HAP-1 (cell line): ENCODE measurements at regions not wholly inside any gene's neighbourhood (a gene's known extent, or its start where the extent isn't known, plus 50 kb on each side); places are given as distances from the start of the nearest gene placed in this dataset.
"Not testable (repeated sequence)": the region's sequence is repeated elsewhere in the genome, so short reads cannot be mapped to it uniquely, and the experiment has no call there.

Source experiments
- DNase-seq, 2 experiments: peaks; one replicate each; pipeline ENCODE4 v3.0.0-alpha.2; 2016 to 2020; ENCODE audit warnings: low spot score in 2 of 2
- H3K27me3 ChIP-seq: fragments of 250-450 bp; sonication (Bioruptor Pico); 2 replicates; pipeline ENCODE4 v1.5.1; 2020; ENCODE audit warnings: low read depth, mild to moderate bottlenecking, moderate library complexity
- H3K36me3 ChIP-seq: fragments of 250-450 bp; sonication (Bioruptor Pico); replicated peaks from 2 replicates; pipeline ENCODE4 v1.5.1; 2020; ENCODE audit warnings: mild to moderate bottlenecking
- H3K4me1 ChIP-seq: fragments of 250-450 bp; sonication (Bioruptor Pico); 2 replicates; pipeline ENCODE4 v1.5.1; 2020; ENCODE audit warnings: mild to moderate bottlenecking
- H3K4me3 ChIP-seq: fragments of 250-450 bp; sonication (Bioruptor Pico); 2 replicates; pipeline ENCODE4 v1.5.1; 2020; ENCODE audit warnings: mild to moderate bottlenecking, moderate library complexity
- H3K9me3 ChIP-seq: fragments of 250-450 bp; sonication (Bioruptor Pico); 2 replicates; pipeline ENCODE4 v1.5.1; 2020; ENCODE audit warnings: mild to moderate bottlenecking, moderate library complexity
- in situ Hi-C: fragments of 300-500 bp; cut with MboI; formaldehyde crosslinking; loops from 3 replicates; pipeline ENCODE4 v1.14.3; 2020; ENCODE audit warnings: low sequenced_read_pairs, inconsistent platforms, mixed read lengths

GRCh38 chr5:17081142-17081541, 136.3 kb upstream of the BASP1 start:
- Histone ChIP-seq H3K4me3 (no peak overlapping the region), H3K27me3 (no peaks in the 10 kb centered on the region), H3K4me1 (peaks cover 4% of the 10 kb centered on the region), H3K36me3 (no peaks in the 10 kb centered on the region), H3K9me3 (no peaks in the 10 kb centered on the region)
- in situ Hi-C loops, result no loop called here
- no peak for DNase-seq

GRCh38 chr5:17083276-17083675, 134.2 kb upstream of the BASP1 start:
- H3K27me3 ChIP-seq, DNase-seq, H3K9me3 ChIP-seq, H3K4me3 ChIP-seq, in situ Hi-C loops, H3K4me1 ChIP-seq, H3K36me3 ChIP-seq: not testable (repeated sequence)

DNA sequence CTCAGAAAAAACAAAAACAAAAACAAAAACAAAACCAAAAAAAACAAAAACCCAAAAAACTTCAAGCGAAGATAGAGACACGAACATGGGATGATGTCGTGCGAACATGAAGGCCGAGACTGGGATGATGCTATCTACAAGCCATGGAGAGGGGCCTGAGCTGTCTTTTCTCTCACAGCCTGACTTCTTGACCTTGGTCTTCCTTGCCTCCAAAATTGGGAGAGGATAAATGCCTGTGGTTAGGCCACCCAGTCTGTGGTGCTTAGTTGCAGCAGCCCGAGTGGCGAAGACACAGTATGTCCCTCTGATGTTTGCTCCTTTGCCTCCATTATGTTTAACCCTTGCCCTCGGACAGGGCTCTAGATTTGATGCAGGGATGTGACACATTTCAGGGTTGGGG, 130.4 kb upstream of the BASP1 start:
- Histone ChIP-seq H3K27me3 (no peaks in the 10 kb centered on the region), H3K4me1 (no peaks in the 10 kb centered on the region), H3K9me3 (no peaks in the 10 kb centered on the region; the same call in 1 of the 2 replicates), H3K4me3 (no peak overlapping the region), H3K36me3 (no peaks in the 10 kb centered on the region)
- in situ Hi-C loops, result no loop called here
- no peak for DNase-seq

- no peak for DNase-seq
- Histone ChIP-seq H3K36me3 (no peaks in the 10 kb centered on the region), H3K9me3 (no peaks in the 10 kb centered on the region; the same call in 1 of the 2 replicates), H3K4me3 (no peak overlapping the region), H3K4me1 (no peaks in the 10 kb centered on the region), H3K27me3 (no peaks in the 10 kb centered on the region)
- in situ Hi-C loops, result no loop called here
Measured at GRCh38 chr5:17088051-17088450, 129.4 kb upstream of the BASP1 start.

- no peaks in the 10 kb centered on the region for H3K36me3 ChIP-seq
- H3K27me3 ChIP-seq, result no peaks in the 10 kb centered on the region
- in situ Hi-C loops, result no loop called here
- DNase-seq, result no peak
- H3K9me3 ChIP-seq, result no peaks in the 10 kb centered on the region; the same call in 1 of the 2 replicates
- H3K4me1 ChIP-seq, result no peaks in the 10 kb centered on the region
- H3K4me3 ChIP-seq, result no peak overlapping the region
Measured at GRCh38 chr5:17089001-17089400, 128.4 kb upstream of the BASP1 start.

- Histone ChIP-seq H3K4me3 (no peak overlapping the region), H3K9me3 (no peaks in the 10 kb centered on the region; the same call in 1 of the 2 replicates), H3K27me3 (no peaks in the 10 kb centered on the region), H3K36me3 (no peaks in the 10 kb centered on the region), H3K4me1 (no peaks in the 10 kb centered on the region)
- in situ Hi-C loops, result no loop called here
- no peak for DNase-seq
Measured at GRCh38 chr5:17089690-17090089, 127.7 kb upstream of the BASP1 start.

DNA sequence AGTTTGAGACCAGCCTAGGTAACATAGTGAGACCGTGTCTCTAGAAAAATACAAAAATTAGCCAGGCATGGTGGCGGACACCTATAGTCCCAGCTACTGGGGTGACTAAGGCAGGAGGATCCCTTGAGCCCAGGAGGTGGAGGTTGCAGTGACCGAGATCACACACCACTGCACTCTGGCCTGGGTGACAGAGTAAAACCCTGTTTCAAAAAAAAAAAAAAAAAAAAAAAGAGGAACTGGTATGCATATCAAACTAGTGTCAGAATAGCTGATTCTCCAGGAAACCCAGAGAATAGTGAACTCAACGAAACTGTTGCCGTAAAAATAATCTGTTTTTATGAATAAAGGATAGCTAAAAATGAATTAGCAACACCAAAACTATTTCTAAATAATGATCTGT, 126.6 kb upstream of the BASP1 start:
- Histone ChIP-seq H3K4me1 (no peaks in the 10 kb centered on the region), H3K9me3 (no peaks in the 10 kb centered on the region; the same call in 1 of the 2 replicates), H3K36me3 (no peaks in the 10 kb centered on the region), H3K4me3 (no peak overlapping the region), H3K27me3 (no peaks in the 10 kb centered on the region)
- in situ Hi-C loops, result no loop called here
- no peak for DNase-seq

- Histone ChIP-seq H3K4me1 (0 out of 2 replicates have a peak, but pooled peaks cover 3% of the 10 kb centered on the region), H3K4me3 (no peak overlapping the region), H3K36me3 (no peaks in the 10 kb centered on the region), H3K9me3 (no peaks in the 10 kb centered on the region; the same call in 1 of the 2 replicates), H3K27me3 (no peaks in the 10 kb centered on the region)
- no peak for DNase-seq
- in situ Hi-C loops, result no loop called here
Measured at GRCh38 chr5:17094830-17095229, 122.6 kb upstream of the BASP1 start.

DNA sequence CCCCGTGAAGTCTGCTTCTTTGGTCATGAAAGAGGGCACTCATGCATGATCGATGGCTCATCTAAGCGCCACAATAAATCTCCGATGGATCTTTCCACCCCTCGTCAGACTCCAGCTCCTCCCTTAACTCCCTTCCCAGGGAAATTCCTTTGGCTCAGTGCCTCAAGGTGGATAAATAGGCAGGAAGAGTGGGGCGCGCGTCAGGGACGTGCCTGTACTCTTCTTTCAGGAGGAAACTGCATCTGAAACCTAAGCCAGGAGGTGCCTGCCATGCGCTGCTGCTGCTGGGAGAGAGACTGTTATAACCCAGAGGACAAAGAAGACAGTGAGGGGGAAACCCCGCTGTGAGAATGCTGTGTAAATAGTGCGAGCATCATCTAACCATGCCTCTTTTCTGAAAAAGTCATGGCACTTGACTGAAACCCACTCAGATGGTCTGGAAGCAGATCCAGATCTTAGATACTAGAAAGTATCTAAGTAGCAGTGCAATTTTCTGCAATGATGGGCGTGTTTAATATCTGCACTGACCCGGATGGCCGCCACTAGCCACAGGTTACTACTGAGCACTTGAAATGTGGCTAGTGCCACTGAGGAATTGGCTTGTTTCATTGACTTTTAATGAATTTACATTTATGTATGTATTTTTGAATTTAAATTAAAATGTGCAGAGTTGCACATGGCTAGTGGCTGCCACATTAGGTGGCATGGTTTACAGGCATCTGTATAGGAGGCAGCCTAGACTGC, 120.3 kb upstream of the BASP1 start:
- 0 out of 2 replicates have a peak, but pooled peaks cover 3% of the 10 kb centered on the region for H3K4me1 ChIP-seq
- in situ Hi-C loops, result no loop called here
- no peak overlapping the region for H3K4me3 ChIP-seq
- no peaks in the 10 kb centered on the region for H3K27me3 ChIP-seq
- no peaks in the 10 kb centered on the region for H3K36me3 ChIP-seq
- H3K9me3 ChIP-seq, result no peaks in the 10 kb centered on the region
- DNase-seq, result no peak

DNA sequence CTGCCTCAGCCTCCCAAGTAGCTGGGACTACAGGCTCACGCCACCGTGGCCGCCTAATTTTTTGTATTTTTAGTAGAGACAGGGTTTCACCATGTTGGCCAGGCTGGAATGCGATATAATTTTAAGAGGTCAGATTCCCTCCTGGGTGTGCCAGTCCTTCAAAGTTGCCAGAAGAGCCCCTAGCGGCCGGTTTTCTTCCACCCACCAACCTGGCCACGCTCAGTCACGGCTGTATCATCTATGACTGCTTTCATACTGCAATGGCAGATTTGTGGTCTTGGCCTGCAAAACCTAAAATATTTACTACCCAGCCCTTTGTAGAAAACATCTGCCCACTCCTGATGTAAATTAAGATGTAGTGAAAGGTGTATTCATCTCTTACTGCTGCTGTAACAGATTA, 117.5 kb upstream of the BASP1 start:
- Histone ChIP-seq H3K27me3 (no peaks in the 10 kb centered on the region), H3K36me3 (no peaks in the 10 kb centered on the region), H3K9me3 (no peaks in the 10 kb centered on the region), H3K4me3 (no peak overlapping the region), H3K4me1 (peaks cover 9% of the 10 kb centered on the region)
- in situ Hi-C loops, result no loop called here
- no peak for DNase-seq

- in situ Hi-C loops, result no loop called here
- no peaks in the 10 kb centered on the region for H3K9me3 ChIP-seq
- peak; percentile 26 to 87 for DNase-seq
- H3K36me3 ChIP-seq, result no peaks in the 10 kb centered on the region
- no peaks in the 10 kb centered on the region for H3K27me3 ChIP-seq
- peaks cover 5% of the 10 kb centered on the region for H3K4me1 ChIP-seq
- H3K4me3 ChIP-seq, result no peak overlapping the region
Measured at GRCh38 chr5:17103461-17103860, 114.0 kb upstream of the BASP1 start.

- no peak overlapping the region for H3K4me3 ChIP-seq
- no peaks in the 10 kb centered on the region for H3K9me3 ChIP-seq
- H3K36me3 ChIP-seq, result no peaks in the 10 kb centered on the region
- in situ Hi-C loops, result no loop called here
- H3K4me1 ChIP-seq, result peaks cover 13% of the 10 kb centered on the region
- no peaks in the 10 kb centered on the region for H3K27me3 ChIP-seq
- DNase-seq, result no peak
Measured at GRCh38 chr5:17105744-17106418, 111.5 kb upstream of the BASP1 start.

- in situ Hi-C loops, result no loop called here
- H3K4me3 ChIP-seq, result no peak overlapping the region
- DNase-seq, result no peak
- peaks cover 16% of the 10 kb centered on the region for H3K4me1 ChIP-seq
- H3K9me3 ChIP-seq, result no peaks in the 10 kb centered on the region
- no peaks in the 10 kb centered on the region for H3K27me3 ChIP-seq
- H3K36me3 ChIP-seq, result no peaks in the 10 kb centered on the region
Measured at GRCh38 chr5:17106521-17106920, 110.9 kb upstream of the BASP1 start.

DNA sequence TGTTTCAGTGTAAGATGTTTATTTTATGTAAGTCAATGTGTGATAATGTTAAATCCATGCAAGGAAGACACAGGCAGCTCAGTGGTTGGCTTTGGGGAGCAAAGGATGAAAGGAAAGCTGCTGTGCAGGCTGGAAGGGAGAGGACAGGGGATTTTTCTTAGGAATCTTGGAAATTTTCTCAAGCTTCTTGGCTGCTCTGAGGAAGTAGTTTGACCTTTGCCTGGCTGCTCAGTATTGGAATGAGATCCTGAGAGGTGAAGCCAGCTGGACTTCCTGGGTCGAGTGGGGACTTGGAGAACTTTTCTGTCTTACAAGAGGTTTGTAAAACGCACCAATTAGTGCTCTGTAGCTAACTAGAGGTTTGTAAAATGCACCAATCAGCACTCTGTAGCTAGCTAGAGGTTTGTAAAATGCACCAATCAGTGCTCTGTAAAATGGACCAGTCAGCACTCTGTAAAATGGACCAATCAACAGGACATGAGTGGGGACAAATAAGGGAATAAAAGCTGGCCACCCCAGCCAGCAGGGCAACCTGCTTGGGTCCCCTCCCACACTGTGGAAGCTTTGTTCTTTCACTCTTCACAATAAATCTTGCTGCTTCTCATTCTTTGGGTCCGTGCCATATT, 105.2 kb upstream of the BASP1 start:
- H3K27me3 ChIP-seq, result not testable (repeated sequence)

More for the DNA sequence above, 105.2 kb upstream of the BASP1 start:
- H3K4me3 ChIP-seq, in situ Hi-C loops, DNase-seq, H3K9me3 ChIP-seq, H3K36me3 ChIP-seq: not testable (repeated sequence)
- H3K4me1 ChIP-seq, result peaks cover 31% of the 10 kb centered on the region
